HG03558 (cell line): ENCODE measurements at regions not wholly inside any gene's neighbourhood (a gene's known extent, or its start where the extent isn't known, plus 50 kb on each side); places are given as distances from the start of the nearest gene placed in this dataset.

ENCODE experiments used
- ATAC-seq: cut with Tn5 transposase; IDR thresholded peaks from one replicate; pipeline ENCODE4 v1.9.1; 2021; ENCODE audit warnings: moderate number of reproducible peaks; ENCODE audit not compliant: unreplicated experiment; ENCODE audit errors: extremely low read depth

DNA sequence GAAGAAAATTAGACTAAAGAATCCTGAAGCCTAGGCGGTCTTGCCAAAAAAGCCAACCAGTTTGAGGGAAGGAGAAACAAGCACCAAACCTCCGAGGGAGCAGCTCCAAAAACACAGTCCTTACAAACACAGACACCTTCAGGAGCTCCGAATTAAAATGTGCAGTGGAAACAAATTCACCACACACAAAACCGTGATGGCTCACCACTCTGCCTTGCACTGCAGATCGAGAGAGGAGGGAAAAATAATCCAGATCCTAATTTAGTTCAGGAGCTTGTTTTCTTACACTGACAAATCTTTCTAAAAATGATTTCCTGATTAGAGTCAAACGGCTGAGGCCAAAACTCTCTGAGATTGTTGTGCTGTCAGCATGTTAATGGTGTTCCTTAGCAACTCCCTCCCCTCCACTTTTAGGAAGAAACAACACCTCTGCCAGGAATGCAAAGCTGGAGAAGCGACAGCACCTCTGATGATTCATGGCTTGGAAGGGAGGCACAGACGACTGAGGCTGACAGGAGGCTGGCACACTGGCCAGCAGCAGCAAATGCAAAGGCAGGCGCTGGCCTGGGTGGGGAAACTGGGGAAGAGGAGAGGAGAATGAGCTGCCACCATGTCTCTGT lies 249.4 kb upstream of the KLHL29 start:
- ATAC-seq, result no peak

DNA sequence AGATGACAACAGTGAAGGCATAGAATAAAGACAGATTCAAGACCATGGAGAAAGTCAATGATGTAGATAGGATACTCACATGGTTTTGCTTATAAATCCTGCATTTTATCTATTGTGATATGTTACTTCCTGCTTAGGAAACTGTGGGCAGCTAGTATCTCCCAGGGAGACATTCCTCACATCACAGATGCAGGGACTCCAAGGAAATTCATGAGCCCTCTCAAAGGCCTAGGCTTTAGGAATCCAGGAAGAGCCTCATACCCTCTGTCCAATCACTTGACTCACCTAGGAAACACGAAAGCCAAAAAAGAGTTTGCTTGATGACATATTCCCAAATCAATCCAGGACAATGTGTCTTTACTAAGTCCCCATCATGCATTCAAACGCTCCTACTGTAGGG lies 247.8 kb upstream of the KLHL29 start:
- no peak for ATAC-seq

DNA sequence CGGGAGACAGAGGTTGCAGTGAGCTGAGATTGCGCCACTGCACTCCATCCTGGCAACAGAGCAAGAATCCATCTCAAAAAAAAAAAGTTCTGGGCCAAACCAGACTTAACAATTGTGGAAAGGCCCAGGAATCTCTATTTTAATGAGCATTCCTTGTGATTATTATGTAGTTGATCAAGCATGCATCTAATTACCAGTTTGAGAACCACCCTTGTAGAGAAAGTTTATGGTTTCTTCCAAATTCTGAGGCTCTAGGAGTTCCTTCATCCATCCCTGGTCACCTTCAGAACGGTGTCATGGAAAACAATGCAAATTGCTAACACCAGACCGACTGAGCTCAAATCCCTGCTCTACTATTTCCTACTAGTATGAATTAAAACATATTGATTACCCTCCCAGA lies 246.3 kb upstream of the KLHL29 start:
- ATAC-seq, result no peak

DNA sequence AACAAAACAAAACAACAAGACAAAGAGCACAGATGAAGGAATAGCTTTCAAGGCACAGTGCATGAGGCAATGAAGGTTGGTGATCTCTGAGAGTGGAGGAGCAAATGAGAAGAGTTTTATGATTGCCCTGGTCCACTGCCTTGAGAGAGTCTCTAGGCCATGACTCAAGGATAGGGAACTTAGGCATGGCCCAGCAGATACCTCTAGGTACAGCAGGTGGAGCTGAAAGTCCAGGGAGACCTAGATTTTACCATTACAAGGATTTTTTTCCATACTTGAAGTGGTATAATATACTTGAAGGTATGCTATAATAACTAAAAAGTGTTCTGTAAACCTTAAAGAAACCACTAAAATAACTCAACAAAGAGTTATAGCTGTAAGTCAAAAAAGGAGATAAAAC lies 239.5 kb upstream of the KLHL29 start:
- ATAC-seq, result no peak

DNA sequence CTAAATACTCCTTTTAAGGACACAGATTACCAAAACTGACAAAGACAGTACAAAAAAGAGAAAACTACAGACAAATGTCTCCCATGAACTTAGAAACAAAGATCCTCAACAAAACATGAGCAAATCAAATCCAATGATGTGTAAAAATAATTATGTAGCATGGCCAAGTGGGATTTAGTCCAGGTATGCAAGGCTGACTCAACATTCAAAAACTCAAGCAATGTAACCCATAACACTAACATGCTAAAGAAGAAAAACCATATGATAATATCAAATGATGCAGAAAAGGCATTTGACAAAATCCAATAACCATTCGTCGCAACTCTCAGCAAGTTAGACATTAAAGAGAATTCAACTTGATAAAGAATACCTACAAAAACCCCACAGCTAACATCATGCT lies 239.0 kb upstream of the KLHL29 start:
- ATAC-seq, result no peak

DNA sequence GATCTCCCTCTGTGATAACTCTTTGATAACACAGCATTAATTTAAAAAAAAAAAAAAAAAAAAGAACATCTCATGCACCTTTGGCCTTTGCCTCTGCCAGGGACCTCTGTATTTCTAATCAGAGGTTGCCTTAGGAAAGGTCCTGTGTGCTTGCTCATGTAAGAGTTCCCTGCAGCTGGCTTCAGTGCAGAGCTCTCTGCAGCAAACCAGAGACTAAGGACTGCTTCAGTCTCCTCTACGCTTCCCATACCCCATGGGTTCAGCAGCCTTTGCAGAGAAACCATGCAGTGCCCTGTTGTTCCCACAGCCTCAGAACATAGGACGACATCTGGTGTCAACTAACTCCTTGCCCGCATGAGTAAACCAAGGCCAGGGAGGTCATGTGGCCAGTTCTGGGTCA lies 236.6 kb upstream of the KLHL29 start:
- no peak for ATAC-seq

DNA sequence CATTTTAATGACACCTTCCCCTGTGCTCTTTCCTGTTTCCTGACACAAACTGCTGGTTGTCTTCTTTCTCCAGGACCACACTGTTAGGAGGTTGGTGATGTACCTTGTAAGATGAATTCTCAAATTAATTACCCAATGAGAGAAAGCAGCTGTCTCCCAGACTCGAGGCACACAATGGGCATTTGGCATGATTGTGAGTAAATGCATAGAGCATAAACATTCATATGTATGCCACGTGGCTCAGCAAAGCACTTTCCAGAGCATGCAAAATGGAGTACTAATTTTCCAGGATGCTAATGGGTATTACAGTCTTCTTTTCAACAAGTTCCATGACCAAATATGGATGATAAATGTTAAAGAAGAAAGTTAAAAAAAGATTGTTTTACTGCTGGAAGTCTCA lies 235.2 kb upstream of the KLHL29 start:
- ATAC-seq, result no peak

DNA sequence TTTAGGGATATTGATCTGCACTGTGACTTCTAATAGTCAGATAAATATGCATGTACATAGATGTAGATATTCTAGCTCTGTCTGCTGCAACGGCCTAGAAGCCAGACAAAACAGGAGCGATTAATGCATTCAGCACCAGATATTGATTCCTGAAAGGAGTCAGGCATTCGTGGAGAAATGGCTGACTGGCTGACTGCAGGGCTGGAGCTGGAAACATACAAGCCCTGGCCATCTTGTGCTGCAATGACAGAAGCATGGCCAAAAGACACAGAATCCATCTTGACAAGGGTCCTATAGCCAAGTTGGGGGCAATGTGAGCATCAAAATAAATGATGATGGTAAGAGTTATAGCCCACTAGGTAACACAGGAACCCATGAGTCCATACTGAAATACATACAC lies 231.5 kb upstream of the KLHL29 start:
- no peak for ATAC-seq

DNA sequence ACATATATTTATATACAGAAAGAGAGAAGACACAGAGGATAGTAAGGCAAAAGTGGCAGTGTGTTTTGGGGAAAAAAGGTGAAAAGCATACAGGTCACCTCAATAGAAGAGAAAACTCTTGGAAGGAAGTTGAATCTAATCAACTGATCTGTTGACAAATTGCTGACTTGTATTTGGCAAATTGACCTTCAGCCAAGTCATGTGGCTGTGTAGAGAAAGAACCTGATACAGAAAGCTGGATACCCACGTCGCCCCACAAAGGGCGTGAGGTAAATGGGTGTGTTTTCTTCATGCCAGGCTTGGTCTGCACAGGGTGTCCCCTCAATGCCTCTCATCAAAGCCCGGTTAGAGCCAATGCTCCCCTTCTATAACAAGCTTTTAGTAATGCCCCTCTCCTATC lies 230.0 kb upstream of the KLHL29 start:
- no peak for ATAC-seq

DNA sequence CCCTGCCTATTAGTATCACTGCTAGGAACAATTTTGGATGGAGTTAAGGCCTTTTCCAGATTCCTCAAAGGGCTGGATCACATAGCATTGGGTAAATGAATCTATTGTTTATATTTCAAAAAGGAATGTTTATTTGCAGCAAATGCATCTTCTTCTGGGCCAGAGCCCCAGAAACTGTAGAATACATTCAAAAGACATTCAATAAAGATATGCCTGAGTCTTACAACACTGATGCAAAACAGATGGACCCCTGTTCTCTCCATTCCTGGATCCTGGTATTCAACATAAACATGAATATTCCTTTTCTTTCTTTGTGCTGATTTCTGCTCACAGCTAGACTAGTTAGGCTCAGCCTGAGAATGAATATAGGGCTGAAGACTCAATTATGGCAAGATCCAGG lies 227.2 kb upstream of the KLHL29 start:
- no peak for ATAC-seq

DNA sequence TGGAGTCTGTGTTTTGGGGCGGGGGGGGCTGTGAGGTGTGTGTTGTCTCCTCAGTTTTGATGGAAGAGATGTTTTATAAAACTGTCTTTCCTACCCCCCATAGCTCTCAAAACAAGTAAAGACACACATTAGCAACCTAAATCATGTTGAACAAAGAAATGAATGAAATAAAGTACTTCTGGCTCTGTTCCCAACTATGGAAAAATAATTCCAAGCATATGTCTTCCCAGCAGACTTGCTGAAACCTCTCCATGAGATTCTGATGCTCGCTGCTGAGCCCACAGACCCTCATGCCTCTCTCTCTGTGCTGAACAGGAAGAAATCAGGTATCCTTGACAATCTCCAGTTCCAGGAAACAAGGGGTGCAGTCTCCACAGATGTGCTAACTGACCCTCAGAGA lies 226.7 kb upstream of the KLHL29 start:
- ATAC-seq, result no peak

DNA sequence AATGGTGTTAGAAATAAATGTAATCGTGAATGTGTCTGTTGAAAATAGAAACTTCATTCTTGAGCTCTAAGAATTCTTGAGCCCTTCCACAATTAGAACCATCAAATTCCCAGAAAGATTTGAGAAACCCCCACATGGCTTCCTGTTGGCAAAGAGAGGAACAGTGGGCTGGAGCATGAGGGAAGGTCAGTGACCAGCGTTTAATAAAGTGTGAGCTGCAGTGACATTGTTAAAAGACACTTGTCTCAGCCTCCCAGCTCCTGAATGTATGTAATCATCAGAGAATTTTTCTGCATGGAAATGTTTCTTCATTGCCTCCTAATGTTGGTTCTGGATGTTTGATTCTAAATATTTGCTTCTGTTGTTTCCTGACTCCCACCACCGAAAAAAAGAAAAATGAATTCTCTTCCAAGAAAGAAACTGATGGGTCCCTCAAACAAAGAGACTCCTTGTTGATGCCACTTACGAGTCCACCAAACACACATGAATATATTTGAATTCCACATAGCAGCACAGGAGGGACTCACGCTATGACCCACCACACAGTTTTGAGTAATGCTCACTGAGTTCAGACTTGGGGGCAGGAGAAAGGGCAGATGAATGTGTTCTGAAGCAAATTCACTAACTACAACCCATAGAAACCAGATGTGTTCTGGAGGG lies 225.1 kb upstream of the KLHL29 start:
- no peak for ATAC-seq

DNA sequence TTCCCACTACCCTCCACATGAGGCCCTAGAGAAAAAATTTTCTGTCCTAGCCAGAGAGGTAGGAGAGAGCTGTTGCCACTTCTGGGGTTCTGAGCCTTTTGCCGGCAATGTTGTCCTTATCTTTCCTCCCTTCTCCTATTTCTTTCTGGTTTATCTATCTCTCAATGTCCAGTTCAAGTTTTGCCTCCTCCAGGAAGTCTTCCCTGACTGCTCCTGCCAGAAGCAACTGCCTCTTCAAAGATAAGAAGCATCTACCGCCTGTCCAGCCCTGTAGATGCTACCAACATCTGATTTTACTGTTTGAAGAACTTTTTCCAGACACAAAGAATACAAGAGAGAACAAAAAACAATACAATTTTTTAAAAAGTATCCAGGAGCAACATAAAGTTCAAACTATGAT lies 220.8 kb upstream of the KLHL29 start:
- no peak for ATAC-seq

DNA sequence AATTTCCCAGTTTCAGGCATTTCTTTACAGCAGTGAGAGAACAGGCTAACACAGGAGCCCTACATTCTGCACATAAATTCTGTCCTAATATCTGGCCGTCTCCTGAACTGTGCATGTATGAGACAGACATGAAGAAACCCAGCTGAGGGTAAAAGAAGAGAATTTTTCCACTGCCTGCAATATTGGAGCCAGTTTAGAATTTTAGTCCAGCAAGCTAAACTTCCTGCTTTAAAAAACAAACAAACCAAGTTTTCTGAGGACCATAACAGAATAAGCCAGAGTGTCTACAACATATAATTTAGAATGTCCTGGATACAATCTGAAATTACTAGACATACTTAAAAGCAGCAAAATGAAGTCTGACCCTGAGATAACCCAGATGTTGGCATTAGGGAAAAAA lies 215.1 kb upstream of the KLHL29 start:
- ATAC-seq, result no peak

DNA sequence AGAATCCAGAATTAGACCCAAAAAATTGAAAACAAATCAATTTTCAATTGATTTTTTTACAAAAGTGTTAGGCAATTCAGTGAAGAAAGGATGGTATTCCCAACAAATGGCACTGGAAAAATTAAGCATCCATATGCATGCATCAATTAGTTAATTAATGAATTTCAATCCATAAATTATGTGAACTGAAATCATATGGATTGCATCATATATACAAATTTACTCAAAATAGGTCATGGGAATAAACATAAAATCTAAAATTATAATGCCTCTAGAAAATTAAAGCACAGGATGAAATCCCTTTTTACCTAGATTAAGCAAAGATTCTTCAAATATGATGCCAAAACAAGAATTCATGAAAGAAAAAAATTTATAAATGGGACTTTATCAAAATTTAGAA lies 213.9 kb upstream of the KLHL29 start:
- no peak for ATAC-seq

DNA sequence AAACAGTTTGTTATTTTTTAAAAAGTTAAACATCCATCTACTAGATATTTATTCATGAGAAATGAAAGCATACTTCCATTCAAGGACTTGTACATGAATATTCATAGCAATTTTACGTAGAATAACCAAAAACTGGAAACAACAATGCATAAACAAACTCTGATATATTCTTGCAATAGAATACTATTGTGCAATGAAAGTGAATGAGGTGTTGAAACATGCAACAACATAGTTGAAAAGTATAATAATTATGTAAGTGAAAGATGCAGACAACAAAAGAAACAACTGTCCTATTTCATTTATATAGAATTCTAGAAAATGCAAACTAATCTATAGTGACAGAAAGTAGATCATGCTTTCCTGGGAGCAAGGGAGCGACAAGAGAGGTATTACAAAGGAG lies 206.6 kb upstream of the KLHL29 start:
- no peak for ATAC-seq

DNA sequence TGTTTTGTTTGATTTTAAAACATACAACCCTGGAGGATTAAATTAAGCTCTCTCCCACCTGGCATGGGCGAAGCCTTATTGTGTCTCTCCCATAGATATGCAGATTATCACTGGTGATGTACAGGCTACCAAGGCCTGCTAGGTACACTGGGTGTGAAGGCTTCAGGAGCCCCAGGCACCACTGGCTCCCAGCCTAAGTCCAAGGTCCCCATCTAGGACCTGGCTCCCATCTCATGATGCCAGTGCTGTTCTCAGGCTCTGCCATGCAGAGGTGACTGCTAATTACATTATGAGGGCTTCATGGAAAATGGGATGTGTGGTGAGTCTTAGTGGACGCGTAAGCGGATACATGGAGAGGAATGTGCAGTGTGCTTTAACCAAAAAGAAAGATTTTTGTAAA lies 201.2 kb upstream of the KLHL29 start:
- ATAC-seq, result no peak

DNA sequence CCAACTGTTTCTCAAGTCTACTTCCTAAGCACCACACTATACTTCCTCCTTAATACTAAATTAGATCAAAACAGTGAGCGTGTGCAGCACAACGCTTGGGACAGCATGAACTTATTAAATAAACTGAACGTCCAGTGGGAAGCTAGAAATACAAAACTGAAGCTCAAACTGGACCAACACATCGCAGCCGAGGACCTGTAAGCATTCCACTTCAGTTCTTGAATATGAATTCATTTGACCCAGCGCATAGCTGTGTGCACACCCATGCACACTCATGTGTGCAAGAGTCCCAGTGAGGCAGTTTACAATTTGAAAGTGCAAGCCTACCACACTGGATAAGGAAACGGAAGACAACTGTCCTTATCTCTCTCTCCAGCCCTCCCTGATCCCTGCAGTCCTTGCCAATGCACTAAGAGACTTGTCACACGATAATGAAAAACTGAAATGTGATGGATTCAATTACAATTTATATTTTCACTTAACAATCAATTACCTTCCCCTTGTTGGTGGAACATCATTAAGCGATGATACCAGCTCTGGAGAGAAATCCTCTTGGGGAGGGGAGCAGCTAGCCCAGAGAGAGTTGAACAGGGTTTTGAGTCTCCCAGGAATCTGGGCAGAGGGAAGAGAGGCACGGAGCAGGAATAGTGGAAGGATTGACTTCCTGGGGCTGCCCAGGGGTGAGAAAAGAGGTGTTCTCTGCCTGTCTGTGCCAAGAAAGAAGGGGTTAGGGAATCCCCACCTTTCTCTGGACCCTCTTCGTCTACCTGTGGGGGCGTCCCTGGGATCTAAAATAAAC lies 186.5 kb upstream of the KLHL29 start:
- no peak for ATAC-seq

DNA sequence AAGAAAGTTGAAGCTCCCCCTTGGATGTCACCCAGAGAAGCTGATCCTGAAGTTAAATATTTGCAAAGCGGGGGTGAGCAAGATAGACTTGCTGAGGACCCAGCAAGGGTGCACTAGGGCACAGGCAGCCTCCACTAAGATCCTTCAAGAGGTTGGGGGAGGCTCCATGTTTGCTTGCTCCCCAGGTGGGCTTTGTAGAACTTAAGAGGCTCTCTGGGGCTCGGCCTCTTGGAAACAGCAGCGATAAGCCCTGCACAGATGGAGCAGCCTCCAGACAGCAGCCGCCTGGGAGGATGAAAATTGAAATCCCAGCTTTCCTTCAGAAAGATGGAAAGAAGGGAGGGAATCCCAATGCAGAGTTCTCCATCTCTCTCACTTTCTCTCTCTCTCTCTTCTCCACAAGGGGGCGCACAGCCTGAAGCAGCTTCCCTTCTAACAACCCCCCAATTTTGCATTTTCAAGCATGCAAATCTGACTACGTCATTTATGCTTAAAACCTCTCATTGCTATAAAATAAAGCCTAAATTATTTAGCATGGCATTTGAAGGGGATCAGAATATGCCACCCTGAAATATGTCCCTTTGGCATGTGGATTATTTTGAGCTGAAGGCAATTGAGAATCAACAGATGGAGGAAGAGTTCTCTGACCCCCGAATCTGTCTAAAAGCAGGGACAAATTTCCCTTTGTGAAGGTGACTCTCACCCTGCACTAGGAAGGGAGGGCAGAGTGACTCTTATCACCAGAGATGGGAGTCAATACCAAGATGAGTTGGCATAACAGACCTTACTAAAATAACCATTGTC lies 185.7 kb upstream of the KLHL29 start:
- ATAC-seq, result no peak

DNA sequence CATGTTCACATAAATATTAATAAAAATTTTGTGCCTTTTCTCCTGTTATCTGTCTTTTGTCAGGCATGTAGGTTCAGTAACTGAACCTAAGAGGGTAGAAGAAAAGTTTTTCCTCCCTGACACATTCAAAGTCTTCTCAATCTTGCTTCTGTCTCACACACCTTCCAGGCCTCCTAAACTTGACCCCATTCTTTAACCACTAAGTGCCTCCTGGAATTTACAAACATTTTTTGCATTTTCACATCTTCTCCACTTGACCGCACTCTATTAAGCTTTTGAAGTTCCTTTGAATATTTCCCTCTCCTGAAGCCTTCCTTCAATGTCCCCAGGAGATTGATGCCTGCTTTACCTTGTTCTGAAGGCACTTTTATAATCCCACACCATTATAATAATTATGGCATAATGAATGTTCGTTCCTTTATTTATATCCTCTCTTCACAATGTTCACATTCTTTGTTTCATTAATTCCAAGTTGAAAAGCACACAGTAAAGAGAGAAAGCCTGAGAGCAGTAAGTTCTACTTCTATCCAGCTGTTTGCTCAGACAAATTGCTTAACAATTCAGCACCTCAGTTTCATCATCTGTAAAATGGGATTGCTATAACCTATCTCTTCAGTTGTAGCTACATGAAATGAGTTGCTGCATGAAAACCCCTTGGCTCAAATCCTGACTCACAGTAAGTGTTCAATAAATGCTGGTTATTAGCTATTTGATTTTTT lies 184.8 kb upstream of the KLHL29 start:
- ATAC-seq, result no peak
